Activated CD4-positive, alpha-beta T cell treated with anti-CD3 and anti-CD28 coated beads, Interleukin-10, Interleukin-2, amounts not matched to agents 100 ng/mL and 50 ng/mL, durations not matched to agents 16 hours and 8 hours (primary cell): ENCODE measurements at regions not wholly inside any gene's neighbourhood (a gene's known extent, or its start where the extent isn't known, plus 50 kb on each side); places are given as distances from the start of the nearest gene placed in this dataset.

Experiments
- DNase-seq: peaks from one replicate; pipeline ENCODE4 v3.0.0-alpha.2; 2020

- no peak for DNase-seq
Observed at GRCh38 chr4:119930546-119930945, 136.1 kb downstream of the MAD2L1 start.

DNA sequence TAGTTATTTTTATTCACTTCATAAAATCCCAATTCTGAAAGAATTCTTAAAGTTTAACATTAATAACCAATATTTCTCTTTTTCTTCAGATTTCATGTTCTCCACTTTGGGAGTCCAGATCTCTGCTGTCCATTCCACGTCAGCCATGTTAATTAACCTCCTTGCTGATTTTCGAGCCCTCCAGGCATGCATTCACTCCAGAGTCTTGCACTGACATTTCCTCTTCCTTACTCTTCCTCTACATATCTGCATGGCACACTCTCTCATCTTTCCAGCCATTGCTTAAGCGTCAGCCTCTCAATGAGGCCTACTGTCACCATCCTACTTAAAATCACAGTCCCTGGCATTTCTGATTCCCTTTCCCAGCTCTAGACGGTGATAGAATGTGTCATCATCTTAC is 144.8 kb downstream of the MAD2L1 start:
- DNase-seq: no peak

DNA sequence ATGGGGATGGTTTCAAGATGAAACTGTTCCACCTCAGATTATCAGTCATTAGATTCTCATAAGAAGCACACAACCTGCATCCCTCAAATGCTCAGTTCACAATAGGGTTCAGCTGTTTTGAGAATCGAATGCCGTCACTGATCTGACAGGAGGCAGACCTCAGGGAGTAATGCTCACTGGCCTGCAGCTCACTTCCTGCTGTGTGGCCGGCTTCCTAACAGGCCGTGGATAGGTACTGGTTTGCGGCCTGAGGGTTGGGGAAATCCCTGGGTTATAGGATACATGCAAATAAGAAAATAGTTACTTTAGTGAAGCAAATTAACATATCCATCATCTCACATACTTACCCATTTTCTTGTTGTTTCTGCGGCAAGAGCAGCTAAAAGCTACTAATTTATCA is 160.4 kb downstream of the MAD2L1 start:
- DNase-seq: no peak

DNA sequence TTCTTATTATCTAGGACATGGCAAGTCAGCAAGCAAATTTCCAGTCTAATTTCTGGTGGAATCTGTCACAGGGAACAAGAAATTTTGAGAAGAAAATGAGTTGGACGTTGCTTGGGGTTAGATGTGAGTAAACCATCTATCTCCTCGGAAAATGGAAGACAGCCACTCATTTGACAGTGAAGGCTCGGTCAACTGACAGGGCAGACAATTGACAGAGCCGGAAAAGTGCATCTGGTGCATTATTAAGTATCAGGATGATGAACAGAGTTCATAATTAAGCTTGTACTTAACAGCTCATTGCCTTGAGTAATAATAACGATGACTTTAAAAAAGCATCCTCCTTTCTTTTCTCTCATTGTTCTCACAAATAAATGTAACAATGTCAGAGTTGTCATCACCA is 168.4 kb downstream of the MAD2L1 start:
- DNase-seq: no peak

DNA sequence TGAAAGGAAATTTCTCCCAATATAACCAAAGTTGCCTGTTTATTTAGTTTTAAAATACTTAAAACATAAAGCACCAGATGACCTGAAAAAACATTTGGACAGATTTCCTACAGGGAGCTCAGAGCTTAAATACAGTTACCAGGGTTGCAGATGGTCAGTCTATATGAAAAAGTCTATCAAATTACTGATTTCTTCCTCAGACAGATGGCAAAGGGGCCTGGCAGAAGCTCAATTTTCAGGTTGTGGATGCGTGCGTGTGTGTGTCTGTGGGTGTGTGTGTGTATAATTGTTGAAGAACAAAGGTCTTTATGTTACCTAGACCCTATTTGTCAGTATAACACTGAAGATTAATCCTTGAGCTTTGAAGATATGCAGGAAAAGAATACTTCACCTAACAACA is 169.4 kb downstream of the MAD2L1 start:
- DNase-seq: no peak

GRCh38 chr4:119894650-119895208 is 171.9 kb downstream of the MAD2L1 start:
- no peak for DNase-seq

- DNase-seq: no peak
Observed at GRCh38 chr4:119873794-119874325, 192.8 kb downstream of the MAD2L1 start.

GRCh38 chr4:119873132-119873531 is 193.5 kb downstream of the MAD2L1 start:
- no peak for DNase-seq

DNA sequence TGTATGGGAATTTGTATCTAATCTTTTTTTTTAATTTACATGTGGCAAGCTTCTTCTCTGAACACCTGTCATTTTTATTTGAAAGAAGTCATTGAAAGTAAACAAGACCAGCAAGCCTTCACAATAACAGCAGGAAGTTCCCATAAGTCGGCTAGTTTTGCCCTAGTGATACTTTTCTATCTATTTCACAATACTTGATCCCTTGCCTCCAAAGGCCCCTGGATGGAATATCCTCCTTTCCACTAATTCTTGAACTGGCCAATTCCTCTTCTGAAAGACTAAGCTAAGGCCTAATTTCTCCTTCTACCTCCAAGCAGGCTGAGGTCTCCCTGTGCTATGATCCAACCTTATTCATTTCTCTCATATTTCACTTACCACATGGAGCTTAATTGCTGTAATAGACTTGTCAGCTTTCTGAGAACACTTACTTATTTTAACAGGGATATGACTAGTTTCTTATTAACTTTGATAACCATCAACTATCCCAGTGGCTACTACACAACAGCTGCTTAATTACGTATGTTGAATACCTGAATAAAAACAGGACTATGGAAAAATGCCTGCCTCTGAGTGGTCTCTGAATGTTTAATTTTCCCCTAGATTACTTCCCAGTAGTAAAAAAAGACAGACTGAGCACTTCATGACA is 194.2 kb downstream of the MAD2L1 start:
- DNase-seq: no peak

DNA sequence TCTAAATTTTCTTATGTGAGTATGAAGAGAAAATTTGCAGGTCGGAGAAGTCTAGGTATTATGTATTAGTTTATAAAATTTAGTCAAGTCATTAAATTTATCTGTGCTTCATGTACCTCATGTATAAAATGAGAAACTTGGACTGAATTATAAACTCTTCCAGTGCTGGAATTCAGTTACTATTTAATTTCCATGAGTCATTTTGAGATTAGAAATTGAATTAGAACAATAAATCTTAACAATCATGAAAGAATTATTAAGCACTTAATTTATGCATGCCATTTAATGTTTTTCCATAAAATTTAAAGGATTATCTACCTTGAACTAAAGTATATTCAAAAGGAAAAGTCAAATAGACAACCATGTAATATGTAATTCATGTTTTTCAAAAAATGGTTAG is 195.8 kb downstream of the MAD2L1 start:
- DNase-seq: no peak

GRCh38 chr4:119865789-119866188 is 200.9 kb downstream of the MAD2L1 start:
- DNase-seq: no peak

DNA sequence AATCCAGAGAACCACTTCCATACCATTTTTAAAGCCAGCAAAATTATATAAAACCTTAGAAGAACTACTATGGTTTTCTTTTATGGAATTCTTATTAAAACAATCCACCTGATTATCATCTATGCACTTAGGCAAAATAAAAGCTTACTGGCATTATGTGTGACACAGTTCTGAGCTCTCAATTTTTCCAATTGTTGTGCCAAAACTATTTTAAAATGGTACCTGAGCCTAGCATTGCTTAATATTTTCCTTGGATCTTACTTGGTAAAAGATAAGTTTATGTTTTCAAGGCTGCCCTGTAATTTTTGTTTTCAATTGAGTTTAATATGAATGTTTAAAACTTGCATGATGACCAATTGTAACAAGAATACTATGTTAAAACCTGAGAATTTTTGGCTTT is 201.3 kb downstream of the MAD2L1 start:
- no peak for DNase-seq

DNA sequence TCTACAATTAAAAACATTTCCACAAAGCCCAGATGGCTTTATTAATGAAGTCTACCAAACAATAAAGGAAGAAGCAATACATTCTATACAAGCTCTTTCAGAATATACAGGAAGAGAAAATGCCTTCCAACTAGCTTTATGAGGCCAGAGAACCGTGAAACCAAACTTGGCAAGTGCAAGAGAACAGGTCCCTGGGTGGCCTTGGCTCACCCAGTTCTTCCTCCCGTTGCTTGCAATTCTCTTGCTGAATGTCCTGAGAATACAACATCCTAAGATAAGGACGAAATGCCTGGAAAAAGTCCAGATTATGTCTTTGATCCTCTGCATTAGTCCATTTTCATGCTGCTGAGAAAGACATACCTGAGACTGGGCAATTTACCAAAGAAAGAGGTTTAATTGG is 204.9 kb downstream of the MAD2L1 start:
- no peak for DNase-seq

- DNase-seq: no peak
Observed at GRCh38 chr4:119858176-119858575, 208.5 kb downstream of the MAD2L1 start.

GRCh38 chr4:119854364-119854763 is 212.3 kb downstream of the MAD2L1 start:
- no peak for DNase-seq

DNA sequence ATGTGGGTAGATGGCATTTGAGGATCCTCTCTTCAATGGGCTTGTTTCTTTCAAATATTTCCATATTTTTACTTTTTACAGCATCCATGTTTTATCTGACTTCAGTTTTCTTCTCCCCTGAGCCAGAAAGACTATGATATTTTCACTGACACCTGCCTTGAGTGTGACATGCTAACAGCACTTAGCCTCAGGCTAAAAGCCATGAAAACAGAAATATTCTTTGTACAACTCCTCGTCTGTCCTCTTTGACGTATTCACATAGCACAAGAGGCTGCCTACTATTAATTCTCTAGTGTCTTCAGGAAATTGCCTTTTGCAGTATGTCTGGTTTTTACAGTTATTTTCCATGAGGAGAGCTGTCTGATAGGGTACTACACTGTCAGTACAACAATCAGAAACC is 215.0 kb downstream of the MAD2L1 start:
- no peak for DNase-seq

GRCh38 chr4:119841361-119841760 is 212.8 kb upstream of the PDE5A start:
- no peak for DNase-seq

DNA sequence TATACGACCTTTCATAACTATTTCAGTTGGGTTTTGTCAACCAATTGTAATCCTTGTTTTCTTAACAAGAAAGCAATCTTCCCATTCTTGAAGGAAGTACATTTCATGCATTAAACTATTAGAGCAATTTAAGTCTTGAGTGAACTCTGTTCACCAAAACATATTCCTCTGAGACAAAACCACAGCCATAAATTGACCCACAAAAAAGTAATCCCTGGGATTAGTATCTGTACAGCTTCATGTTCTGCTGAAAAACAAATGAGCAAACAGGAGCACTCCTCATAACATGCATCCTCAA is 207.0 kb upstream of the PDE5A start:
- no peak for DNase-seq

- no peak for DNase-seq
Observed at GRCh38 chr4:119834906-119835612, 206.5 kb upstream of the PDE5A start.

DNA sequence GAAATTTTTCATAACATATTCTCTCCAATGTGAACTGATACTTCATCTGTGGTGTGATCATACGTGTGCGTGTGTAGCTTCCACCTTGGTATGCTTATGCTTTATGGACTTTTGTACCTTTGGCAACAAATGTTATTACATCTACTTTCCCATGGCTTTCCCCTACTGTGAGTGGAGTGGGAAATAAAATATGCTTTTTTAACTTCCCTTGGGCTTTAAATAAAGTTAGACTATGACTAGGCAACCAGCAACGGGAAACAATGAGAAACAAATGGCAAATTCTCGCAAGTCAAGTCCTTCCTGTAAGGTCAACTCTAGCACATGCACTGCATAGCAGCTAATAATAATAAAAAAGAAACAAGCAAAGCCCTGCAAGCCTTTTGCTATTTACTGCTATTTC is 205.0 kb upstream of the PDE5A start:
- DNase-seq: no peak

GRCh38 chr4:119832776-119833175 is 204.2 kb upstream of the PDE5A start:
- DNase-seq: no peak

DNA sequence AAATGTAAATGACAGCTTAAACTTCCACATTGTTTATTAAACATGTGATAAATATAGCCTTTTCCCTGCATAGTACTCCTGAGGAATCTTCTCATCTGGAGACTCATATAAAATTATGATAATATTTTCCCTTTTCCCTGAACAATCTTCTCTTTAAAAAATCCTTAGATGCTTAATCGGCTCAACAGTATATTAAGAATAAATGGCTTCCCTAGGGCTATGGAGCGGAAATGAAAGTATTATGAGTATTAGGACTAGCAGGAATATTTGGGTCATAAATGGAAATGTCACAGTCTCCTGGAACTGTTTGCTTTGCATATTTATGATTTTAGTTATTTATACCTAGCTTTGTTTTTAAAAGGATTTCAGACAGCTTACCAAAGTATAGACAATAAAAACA is 200.7 kb upstream of the PDE5A start:
- DNase-seq: no peak

GRCh38 chr4:119825696-119826095 is 197.1 kb upstream of the PDE5A start:
- DNase-seq: no peak

DNA sequence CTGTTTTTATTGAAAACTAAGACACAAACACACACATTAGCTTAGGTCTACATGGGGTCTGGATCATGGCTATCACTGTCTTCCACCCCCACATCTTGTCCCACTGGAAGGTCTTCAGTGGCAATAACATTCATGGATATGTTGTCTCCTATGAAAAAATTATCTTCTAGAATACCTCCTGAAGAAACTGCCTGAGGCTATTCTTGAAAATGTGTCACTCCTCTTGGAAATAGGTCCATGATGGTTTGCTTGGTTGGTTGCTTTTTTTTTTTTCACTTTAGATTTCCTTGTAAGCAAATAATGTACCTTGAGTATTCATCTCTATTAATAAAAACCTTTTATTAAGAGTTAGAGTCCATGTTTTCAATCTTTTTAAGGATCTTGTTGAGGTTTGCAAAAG is 195.3 kb upstream of the PDE5A start:
- no peak for DNase-seq

DNA sequence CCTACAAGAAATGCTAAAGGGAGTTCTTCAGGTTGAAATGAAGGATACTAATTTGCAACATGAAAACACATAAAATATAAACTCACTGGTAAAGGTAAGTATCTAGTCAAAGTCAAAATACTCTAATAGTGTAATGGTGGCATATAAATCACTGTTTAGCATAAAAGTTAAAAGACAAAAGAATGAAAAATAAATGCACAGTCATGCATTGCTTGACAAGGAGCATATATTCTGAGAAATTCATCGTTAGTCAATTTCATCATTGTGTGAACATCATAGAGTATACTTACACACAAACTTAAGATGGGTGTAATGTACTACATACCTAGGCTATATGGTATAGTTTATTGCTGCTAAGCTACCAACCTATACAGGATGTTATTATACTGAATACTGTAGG is 194.4 kb upstream of the PDE5A start:
- no peak for DNase-seq
